ENCODE measurements at regions not wholly inside any gene's neighbourhood (a gene's known extent, or its start where the extent isn't known, plus 50 kb on each side); places are given as distances from the start of the nearest gene placed in this dataset.

- 33% methylated on average over 1 of the region's 1 CpG for WGBS (ENCODE audit: insufficient coverage)
- no peak overlapping the region for H3K4me2 ChIP-seq (replicated peaks; ENCODE audit: extremely low read depth, low read length, poor library complexity, severe bottlenecking)
- no peaks in the 10 kb centered on the region for H3K27me3 Mint-ChIP-seq (ENCODE audit: low read depth in 3 of 3)
- intact Hi-C loops (cut with micrococcal nuclease), result no loop called here
- no peaks in the 10 kb centered on the region for H3K4me1 ChIP-seq (ENCODE audit: control insufficient read depth in 1 of 2, insufficient read depth in 2 of 2, low read length in 2 of 2)
- no peak overlapping the region for H3K4me3 ChIP-seq (replicated peaks in 1 of 3; ENCODE audit: low read depth in 2 of 3, low read length in 3 of 3)
- H3K27ac ChIP-seq (ENCODE audit: low read depth in 1 of 2, low read length in 2 of 2), result no peak overlapping the region
- no peak overlapping the region for H3K27ac Mint-ChIP-seq
- H3K27me3 ChIP-seq (ENCODE audit: control insufficient read depth in 2 of 2, insufficient read depth in 2 of 2, low read length in 2 of 2), result no peaks in the 10 kb centered on the region
- no peak overlapping the region for H3K4me3 Mint-ChIP-seq
- no peaks in the 10 kb centered on the region for H3K36me3 ChIP-seq (replicated peaks in 1 of 2; ENCODE audit: control insufficient read depth in 1 of 2, insufficient read depth in 2 of 2, low read length in 2 of 2)
- H2AFZ ChIP-seq (ENCODE audit: insufficient read depth, low read depth, low read length, poor library complexity, severe bottlenecking), result no peak overlapping the region
- no peak for DNase-seq
- no peaks in the 10 kb centered on the region for H3K4me1 Mint-ChIP-seq
- no peaks in the 10 kb centered on the region for H3K79me2 ChIP-seq (ENCODE audit: insufficient read depth, low read length)
- TF ChIP-seq CTCF (IDR thresholded peaks at IDR 0.05), result no peak
- no peaks in the 10 kb centered on the region for H3K9me3 ChIP-seq (replicated peaks in 1 of 2; ENCODE audit: control insufficient read depth in 1 of 2, insufficient read depth in 1 of 2, low read length in 2 of 2)
- no peaks in the 10 kb centered on the region for H3K36me3 Mint-ChIP-seq
- no peak overlapping the region for H3K9ac ChIP-seq (ENCODE audit: insufficient read depth, low read length, poor library complexity, severe bottlenecking)
- no peaks in the 10 kb centered on the region for H4K20me1 ChIP-seq (ENCODE audit: insufficient read depth, low read length)
- H3K9me3 Mint-ChIP-seq, result peaks cover 0 to 3% (median 1%) of the 10 kb centered on the region in 7 donors
These were observed 2210.5 kb downstream of the PCDH7 start for GRCh38 chr4:32930700-32931099.

GRCh38 chr4:32931475-32931874 is 2211.3 kb downstream of the PCDH7 start:
- Histone ChIP-seq H3K4me1 (ENCODE audit: control insufficient read depth in 1 of 2, insufficient read depth in 2 of 2, low read length in 2 of 2) (no peaks in the 10 kb centered on the region), H3K9me3 (replicated peaks in 1 of 2; ENCODE audit: control insufficient read depth in 1 of 2, insufficient read depth in 1 of 2, low read length in 2 of 2) (no peaks in the 10 kb centered on the region), H3K79me2 (ENCODE audit: insufficient read depth, low read length) (no peaks in the 10 kb centered on the region), H3K4me2 (replicated peaks; ENCODE audit: extremely low read depth, low read length, poor library complexity, severe bottlenecking) (no peak overlapping the region), H3K27ac (ENCODE audit: low read depth in 1 of 2, low read length in 2 of 2) (no peak overlapping the region), H3K36me3 (replicated peaks in 1 of 2; ENCODE audit: control insufficient read depth in 1 of 2, insufficient read depth in 2 of 2, low read length in 2 of 2) (no peaks in the 10 kb centered on the region), H3K9ac (ENCODE audit: insufficient read depth, low read length, poor library complexity, severe bottlenecking) (no peak overlapping the region), H3K4me3 (replicated peaks in 1 of 3; ENCODE audit: low read depth in 2 of 3, low read length in 3 of 3) (no peak overlapping the region), H3K27me3 (ENCODE audit: control insufficient read depth in 2 of 2, insufficient read depth in 2 of 2, low read length in 2 of 2) (no peaks in the 10 kb centered on the region), H2AFZ (ENCODE audit: insufficient read depth, low read depth, low read length, poor library complexity, severe bottlenecking) (no peak overlapping the region), H4K20me1 (ENCODE audit: insufficient read depth, low read length) (no peaks in the 10 kb centered on the region)
- H3K4me1 Mint-ChIP-seq, result no peaks in the 10 kb centered on the region
- peaks cover 0 to 3% (median 1%) of the 10 kb centered on the region in 7 donors for H3K9me3 Mint-ChIP-seq
- H3K4me3 Mint-ChIP-seq, result no peak overlapping the region
- intact Hi-C loops (cut with micrococcal nuclease), result no loop called here
- no peaks in the 10 kb centered on the region for H3K36me3 Mint-ChIP-seq
- TF ChIP-seq CTCF (IDR thresholded peaks at IDR 0.05), result no peak
- no CpG with 5 or more reads among the region's 3 CpGs for WGBS (ENCODE audit: insufficient coverage)
- H3K27ac Mint-ChIP-seq, result no peak overlapping the region
- no peak for DNase-seq
- H3K27me3 Mint-ChIP-seq (ENCODE audit: low read depth in 3 of 3), result no peaks in the 10 kb centered on the region
